Epithelial cell of proximal tubule (primary cell): ENCODE measurements at regions not wholly inside any gene's neighbourhood (a gene's known extent, or its start where the extent isn't known, plus 50 kb on each side); places are given as distances from the start of the nearest gene placed in this dataset.

Experiments
- DNase-seq: peaks from one replicate; pipeline ENCODE4 v3.0.0-alpha.2; 2011; ENCODE audit warnings: low read depth
- H3K4me3 ChIP-seq: 2 replicates; pipeline ENCODE4 v1.5.1; 2011; ENCODE audit warnings: low read depth, mild to moderate bottlenecking, low read length
- TF ChIP-seq, protein P1 (sequence below): conservative IDR thresholded peaks from 2 replicates; pipeline ENCODE4 v1.5.1; 2012; ENCODE audit warnings: low read depth, mild to moderate bottlenecking, low read length

DNA sequence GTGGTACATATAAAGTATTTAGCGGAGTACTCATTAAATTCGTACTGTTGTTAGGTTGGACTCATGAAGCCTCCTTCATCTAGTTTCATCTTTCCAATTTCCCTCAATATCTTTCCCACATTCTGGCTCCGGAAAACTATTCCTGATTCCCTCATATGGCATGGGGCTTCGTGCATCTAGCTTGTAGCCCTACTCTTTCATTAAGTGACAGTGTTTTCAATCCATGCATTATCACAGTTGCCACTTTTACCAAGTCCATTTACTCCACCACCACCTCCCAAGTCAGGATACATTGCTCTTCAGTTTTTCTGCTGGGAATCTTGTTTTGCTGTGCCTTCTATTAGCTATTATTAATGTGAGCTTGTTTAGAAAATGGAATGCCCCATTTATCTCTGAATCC lies 1032.1 kb upstream of the RBFOX1 start:
- no peak overlapping the region for H3K4me3 ChIP-seq
- TF ChIP-seq, protein P1, sequence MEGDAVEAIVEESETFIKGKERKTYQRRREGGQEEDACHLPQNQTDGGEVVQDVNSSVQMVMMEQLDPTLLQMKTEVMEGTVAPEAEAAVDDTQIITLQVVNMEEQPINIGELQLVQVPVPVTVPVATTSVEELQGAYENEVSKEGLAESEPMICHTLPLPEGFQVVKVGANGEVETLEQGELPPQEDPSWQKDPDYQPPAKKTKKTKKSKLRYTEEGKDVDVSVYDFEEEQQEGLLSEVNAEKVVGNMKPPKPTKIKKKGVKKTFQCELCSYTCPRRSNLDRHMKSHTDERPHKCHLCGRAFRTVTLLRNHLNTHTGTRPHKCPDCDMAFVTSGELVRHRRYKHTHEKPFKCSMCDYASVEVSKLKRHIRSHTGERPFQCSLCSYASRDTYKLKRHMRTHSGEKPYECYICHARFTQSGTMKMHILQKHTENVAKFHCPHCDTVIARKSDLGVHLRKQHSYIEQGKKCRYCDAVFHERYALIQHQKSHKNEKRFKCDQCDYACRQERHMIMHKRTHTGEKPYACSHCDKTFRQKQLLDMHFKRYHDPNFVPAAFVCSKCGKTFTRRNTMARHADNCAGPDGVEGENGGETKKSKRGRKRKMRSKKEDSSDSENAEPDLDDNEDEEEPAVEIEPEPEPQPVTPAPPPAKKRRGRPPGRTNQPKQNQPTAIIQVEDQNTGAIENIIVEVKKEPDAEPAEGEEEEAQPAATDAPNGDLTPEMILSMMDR = no peak
- DNase-seq = no peak

DNA sequence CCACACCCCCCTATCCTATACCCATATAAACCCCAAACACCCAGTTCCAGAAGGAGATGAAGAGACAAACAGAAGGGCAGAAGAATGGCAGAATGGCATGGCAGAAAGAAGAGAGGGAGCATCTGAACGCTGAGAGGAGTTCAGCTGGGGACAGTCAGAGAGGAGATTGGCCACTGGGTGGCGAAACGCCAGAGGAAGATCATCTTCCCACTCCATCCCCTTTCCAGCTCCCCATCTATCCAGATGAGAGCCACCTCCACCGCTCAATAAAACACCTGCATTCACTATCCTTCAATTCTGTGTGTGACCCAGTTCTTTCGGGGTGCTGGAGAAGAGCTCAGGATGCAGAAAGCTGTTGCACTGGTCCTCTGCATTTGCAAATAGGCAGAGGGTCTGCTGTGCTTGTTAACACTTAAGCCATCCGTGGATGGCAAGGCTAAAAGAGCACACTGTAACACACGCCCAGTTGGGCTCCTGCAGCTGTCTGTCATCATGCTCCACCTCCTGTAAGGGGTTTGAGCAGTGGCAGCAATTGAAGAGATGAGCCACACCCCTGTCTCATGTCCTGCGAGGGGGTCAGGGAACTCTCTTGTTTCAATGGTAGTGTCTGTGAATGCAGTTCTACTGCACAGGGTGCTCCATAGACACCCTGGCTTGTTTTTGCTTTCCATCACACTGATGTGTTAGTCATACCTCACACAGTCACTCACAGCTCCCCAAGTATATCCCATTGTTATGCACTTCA lies 1034.8 kb upstream of the RBFOX1 start:
- TF ChIP-seq, protein P1 = no peak
- DNase-seq = no peak
- no peak overlapping the region for H3K4me3 ChIP-seq

DNA sequence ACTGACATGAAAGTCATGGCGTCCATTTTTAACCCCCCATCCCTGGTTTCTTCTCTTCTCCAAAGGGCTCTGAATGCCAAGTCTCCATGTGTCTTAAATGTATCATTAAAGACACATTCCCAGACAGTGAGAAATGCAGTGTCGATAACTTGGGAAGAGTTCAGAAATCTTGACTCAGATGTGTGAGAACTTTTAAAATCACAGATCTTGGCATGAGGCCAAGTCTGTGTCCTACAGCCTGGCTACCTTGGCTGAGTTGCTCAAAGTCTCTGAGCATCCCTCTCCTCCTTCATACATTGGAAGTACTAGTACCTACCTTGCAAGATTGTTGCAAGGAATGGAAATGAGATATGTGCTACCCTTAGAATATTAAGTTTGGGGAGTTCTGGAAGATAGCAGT lies 1046.5 kb upstream of the RBFOX1 start:
- H3K4me3 ChIP-seq = no peak overlapping the region
- TF ChIP-seq, protein P1 = no peak
- no peak for DNase-seq

DNA sequence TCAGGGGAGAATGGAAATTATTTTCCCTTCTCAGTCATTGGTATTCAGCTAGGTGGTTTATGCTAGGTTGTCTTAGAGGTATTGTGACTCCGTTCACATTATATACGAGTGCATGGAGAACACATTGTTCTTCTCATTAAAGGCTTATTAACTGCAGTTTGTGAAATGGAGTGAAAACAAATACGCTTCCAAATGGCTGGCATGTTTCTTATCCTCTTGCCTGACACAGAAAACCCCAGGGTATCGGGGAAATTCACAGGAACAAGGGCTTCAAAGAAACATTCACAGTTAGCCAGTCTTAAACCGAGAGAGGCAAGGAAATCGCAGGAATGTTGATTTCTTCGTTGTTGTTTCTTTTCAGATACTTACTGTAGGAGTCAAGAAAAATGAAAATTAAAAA lies 1047.9 kb upstream of the RBFOX1 start:
- no peak for DNase-seq
- no peak overlapping the region for H3K4me3 ChIP-seq
- TF ChIP-seq, protein P1 = no peak

DNA sequence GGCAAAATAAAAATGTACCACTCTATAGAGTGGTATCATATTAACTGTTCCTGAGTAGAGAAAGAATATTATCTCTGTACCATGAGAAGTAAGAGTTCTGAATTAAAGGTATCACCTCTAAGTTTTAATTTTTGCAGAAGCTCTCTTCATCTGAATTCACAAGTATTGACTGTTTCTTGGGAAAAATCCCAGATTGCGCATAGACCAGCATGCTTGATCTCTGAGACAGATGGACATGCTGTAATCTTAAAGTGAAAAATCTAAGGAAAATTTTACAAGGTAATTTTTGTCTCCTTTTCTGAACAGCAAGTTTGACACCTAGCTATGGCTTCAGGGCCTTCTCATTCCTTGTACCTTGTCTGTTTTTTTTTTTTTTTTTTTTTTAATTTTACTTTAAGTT lies 1050.7 kb upstream of the RBFOX1 start:
- no peak overlapping the region for H3K4me3 ChIP-seq
- TF ChIP-seq, protein P1 = no peak
- no peak for DNase-seq

DNA sequence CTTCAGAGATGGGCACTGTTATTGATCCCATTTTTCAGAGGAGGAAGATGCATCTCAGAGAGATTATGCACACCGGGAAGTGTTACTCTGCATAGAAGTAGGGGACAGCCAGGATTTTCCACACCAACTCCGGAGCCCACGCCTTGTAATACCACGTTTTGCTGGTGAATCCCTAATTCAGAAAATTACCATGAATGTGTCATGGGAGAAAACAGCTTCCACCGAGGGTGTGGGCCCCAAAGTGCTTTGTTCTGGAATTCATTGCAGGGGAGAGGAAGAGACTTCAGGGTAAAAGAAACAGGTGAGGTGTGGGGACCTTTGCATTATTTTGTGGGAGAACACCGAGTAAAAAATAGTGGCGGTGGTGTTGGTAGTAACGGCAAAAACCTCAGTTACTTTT lies 1051.4 kb upstream of the RBFOX1 start:
- H3K4me3 ChIP-seq = no peak overlapping the region
- TF ChIP-seq, protein P1 = no peak
- DNase-seq = no peak

DNA sequence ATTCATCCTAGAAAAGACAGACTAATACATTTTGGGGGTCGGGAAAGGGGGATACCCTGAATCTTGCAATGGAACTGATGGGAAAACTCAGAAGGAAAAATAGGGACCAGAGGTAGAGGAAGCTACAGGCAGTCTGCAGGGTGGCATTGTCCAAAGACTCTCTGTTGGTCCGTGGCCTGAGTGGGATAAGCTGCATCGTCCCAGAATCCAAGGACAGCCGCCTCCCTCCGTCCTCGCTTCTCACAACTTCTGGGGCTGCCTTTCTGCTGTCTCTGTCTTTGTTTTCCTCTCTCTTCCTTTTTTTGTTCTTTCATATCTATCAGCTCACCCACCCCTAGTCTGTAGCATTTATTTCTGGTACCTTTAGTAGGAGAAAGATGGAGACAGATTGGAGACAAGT lies 1052.6 kb upstream of the RBFOX1 start:
- TF ChIP-seq, protein P1 = no peak
- DNase-seq = no peak
- no peak overlapping the region for H3K4me3 ChIP-seq
